Mesenchymal stem cell (in vitro differentiated cells and primary cell): ENCODE measurements at regions not wholly inside any gene's neighbourhood (a gene's known extent, or its start where the extent isn't known, plus 50 kb on each side); places are given as distances from the start of the nearest gene placed in this dataset.

ENCODE experiments used
- DNase-seq: peaks from one replicate; pipeline ENCODE4 v3.0.0-alpha.2; 2013
- H2AFZ ChIP-seq: one replicate; pipeline ENCODE4 v1.6.1; 2013; ENCODE audit warnings: low read depth, mild to moderate bottlenecking, control low read depth, inconsistent platforms, low read length, moderate library complexity
- H2AK5ac ChIP-seq: 2 replicates; pipeline ENCODE4 v1.6.1; 2013; ENCODE audit warnings: low read length, moderate library complexity, mild to moderate bottlenecking, inconsistent platforms; ENCODE audit not compliant: severe bottlenecking
- H2BK120ac ChIP-seq: one replicate; pipeline ENCODE4 v1.6.1; 2013; ENCODE audit warnings: low read depth, mild to moderate bottlenecking, inconsistent platforms, low read length, moderate library complexity
- H2BK12ac ChIP-seq, 2 experiments: one replicate each; pipeline ENCODE4 v1.6.1; 2013; ENCODE audit warnings: inconsistent platforms in 2 of 2, low read length in 2 of 2, mild to moderate bottlenecking in 2 of 2, moderate library complexity in 2 of 2, control low read depth in 1 of 2
- H2BK15ac ChIP-seq: one replicate; pipeline ENCODE4 v1.6.1; 2013; ENCODE audit warnings: mild to moderate bottlenecking, low read depth, inconsistent platforms; ENCODE audit not compliant: poor library complexity, severe bottlenecking
- H2BK5ac ChIP-seq: 2 replicates; pipeline ENCODE4 v1.6.1; 2013; ENCODE audit warnings: low read depth, mild to moderate bottlenecking, low read length, control low read depth, inconsistent platforms; ENCODE audit not compliant: poor library complexity, severe bottlenecking
- H3K14ac ChIP-seq, 2 experiments: one replicate each; pipeline ENCODE4 v1.6.1; 2013; ENCODE audit warnings: inconsistent platforms in 2 of 2, low read length in 2 of 2, control low read depth in 1 of 2, mild to moderate bottlenecking in 1 of 2, moderate library complexity in 1 of 2
- H3K18ac ChIP-seq, 2 experiments: one replicate each; pipeline ENCODE4 v1.6.1; 2013; ENCODE audit warnings: inconsistent platforms in 2 of 2, low read length in 2 of 2, control low read depth in 1 of 2, low read depth in 1 of 2, mild to moderate bottlenecking in 1 of 2
- H3K23ac ChIP-seq, 2 experiments: one replicate each; pipeline ENCODE4 v1.6.1; 2013; ENCODE audit warnings: inconsistent platforms in 2 of 2, low read length in 2 of 2, mild to moderate bottlenecking in 2 of 2, moderate library complexity in 2 of 2, control low read depth in 1 of 2
- H3K27ac ChIP-seq: 2 replicates; pipeline ENCODE4 v1.5.1; 2013; ENCODE audit warnings: mild to moderate bottlenecking, moderate library complexity, low read length, control low read depth, inconsistent platforms; ENCODE audit not compliant: poor library complexity, severe bottlenecking
- H3K27me3 ChIP-seq, 2 experiments: 2 replicates each; pipeline versions ENCODE4 v1.6.1 to v1.7.0; 2013; ENCODE audit warnings: low read length in 2 of 2, mild to moderate bottlenecking in 2 of 2, moderate library complexity in 2 of 2, control low read depth in 1 of 2, inconsistent platforms in 1 of 2; ENCODE audit not compliant: control insufficient read depth in 1 of 2, insufficient read depth in 1 of 2
- H3K36me3 ChIP-seq, 2 experiments: 2 replicates each; pipeline versions ENCODE4 v1.6.1 to v1.7.0; 2013; ENCODE audit warnings: low read length in 2 of 2, control low read depth in 1 of 2, inconsistent platforms in 1 of 2, low read depth in 1 of 2, mild to moderate bottlenecking in 1 of 2; ENCODE audit not compliant: insufficient read depth in 2 of 2, control insufficient read depth in 1 of 2
- H3K4ac ChIP-seq, 2 experiments: one replicate each; pipeline ENCODE4 v1.6.1; 2013; ENCODE audit warnings: inconsistent platforms in 2 of 2, low read length in 2 of 2, mild to moderate bottlenecking in 2 of 2, moderate library complexity in 2 of 2, control low read depth in 1 of 2, low read depth in 1 of 2
- H3K4me1 ChIP-seq: 2 replicates; pipeline ENCODE4 v1.6.1; 2013; ENCODE audit warnings: low read depth, low read length, control low read depth; ENCODE audit not compliant: control insufficient read depth, insufficient read depth
- H3K4me2 ChIP-seq: 2 replicates; pipeline ENCODE4 v1.6.1; 2013; ENCODE audit warnings: low read length, mild to moderate bottlenecking, inconsistent platforms; ENCODE audit not compliant: poor library complexity, severe bottlenecking
- H3K4me3 ChIP-seq, 2 experiments: 2 replicates each; pipeline versions ENCODE4 v1.5.1 to v1.7.0; 2013; ENCODE audit warnings: low read length in 2 of 2, mild to moderate bottlenecking in 2 of 2, control low read depth in 1 of 2, low read depth in 1 of 2; ENCODE audit not compliant: insufficient read depth in 1 of 2
- H3K79me1 ChIP-seq: replicated peaks from 2 replicates; pipeline ENCODE4 v1.6.1; 2013; ENCODE audit warnings: mild to moderate bottlenecking, control low read depth, low read length, inconsistent platforms; ENCODE audit not compliant: poor library complexity, severe bottlenecking
- H3K9ac ChIP-seq: 2 replicates; pipeline ENCODE4 v1.7.0; 2013; ENCODE audit warnings: mild to moderate bottlenecking, low read length, moderate library complexity
- H3K9me3 ChIP-seq: 2 replicates; pipeline ENCODE4 v1.7.0; 2013; ENCODE audit warnings: mild to moderate bottlenecking, low read length; ENCODE audit not compliant: control insufficient read depth
- H4K8ac ChIP-seq: one replicate; pipeline ENCODE4 v1.6.1; 2013; ENCODE audit warnings: inconsistent platforms, mild to moderate bottlenecking, low read length, moderate library complexity
- H4K91ac ChIP-seq: one replicate; pipeline ENCODE4 v1.6.1; 2013; ENCODE audit warnings: mild to moderate bottlenecking, low read length, inconsistent platforms
- WGBS: methylation state at CpG from one replicate; pipeline ENCODE4 v1.1.7; 2013; ENCODE audit warnings: mixed read lengths; 5-methylcytosine and 5-hydroxymethylcytosine counted together

DNA sequence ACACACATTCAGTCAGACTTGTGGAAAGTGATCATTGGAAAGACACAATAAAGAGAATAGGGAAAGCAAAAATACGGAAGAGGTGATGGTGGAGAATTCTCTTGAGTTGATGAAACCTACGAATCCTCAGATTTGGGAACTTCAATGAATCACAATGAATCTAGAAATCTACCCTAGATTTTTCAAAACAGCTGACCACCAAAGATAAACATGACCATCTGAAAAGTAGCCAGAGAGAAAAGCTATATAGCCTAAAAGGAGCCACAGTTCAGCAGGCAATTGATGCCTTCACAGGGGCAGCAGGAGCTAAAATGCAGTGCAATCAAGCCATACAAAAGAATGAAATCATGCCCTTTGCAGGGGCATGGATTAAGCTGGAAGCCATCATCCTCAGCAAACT is 170.6 kb upstream of the RUNX1 start:
- Histone ChIP-seq H2AK5ac (no peak overlapping the region), H3K23ac (no peak overlapping the region), H3K36me3 (no peaks in the 10 kb centered on the region), H3K27ac (no peak overlapping the region), H3K4me1 (peaks cover 5% of the 10 kb centered on the region), H3K14ac (peak overlapping the region in 1 of 2 experiments; percentile 66), H3K18ac (peak overlapping the region in 1 of 2 experiments; percentile 48), H4K8ac (no peak overlapping the region), H2AFZ (no peak overlapping the region), H2BK15ac (no peak overlapping the region), H2BK120ac (no peak overlapping the region), H2BK5ac (no peak overlapping the region), H3K9me3 (no peaks in the 10 kb centered on the region), H2BK12ac (no peak overlapping the region), H3K4me2 (no peak overlapping the region), H3K4ac (no peak overlapping the region), H3K9ac (no peak overlapping the region), H3K4me3 (no peak overlapping the region), H3K79me1 (no peaks in the 10 kb centered on the region), H3K27me3 (no peaks in the 10 kb centered on the region), H4K91ac (no peak overlapping the region)
- 100% methylated on average over 2 of the region's 2 CpGs for WGBS
- no peak for DNase-seq

DNA sequence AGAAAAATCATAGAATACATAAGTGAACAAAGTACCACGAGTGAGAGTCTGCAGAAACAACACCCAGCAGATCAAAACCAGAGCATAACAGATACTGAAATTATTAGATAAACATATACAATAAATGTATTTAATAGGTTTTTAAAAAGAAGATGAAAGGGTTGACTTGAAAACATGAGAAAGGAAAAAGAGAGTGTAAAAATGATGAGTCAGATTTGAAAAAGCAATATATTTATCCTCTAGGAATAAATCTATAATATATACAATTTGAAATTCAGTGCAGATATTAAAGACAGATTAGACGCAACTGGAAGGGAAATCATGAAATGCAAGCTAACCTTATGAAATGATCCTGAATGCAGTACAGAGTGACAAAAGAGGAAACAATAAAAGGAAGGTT is 170.2 kb upstream of the RUNX1 start:
- Histone ChIP-seq H2BK12ac (no peak overlapping the region), H4K8ac (no peak overlapping the region), H3K9ac (no peak overlapping the region), H3K9me3 (no peaks in the 10 kb centered on the region), H2BK120ac (no peak overlapping the region), H3K4ac (no peak overlapping the region), H2AFZ (no peak overlapping the region), H3K14ac (no peak overlapping the region), H3K27me3 (no peaks in the 10 kb centered on the region), H2AK5ac (no peak overlapping the region), H3K36me3 (no peaks in the 10 kb centered on the region), H4K91ac (no peak overlapping the region), H3K4me2 (no peak overlapping the region), H2BK15ac (no peak overlapping the region), H3K4me1 (peaks cover 5% of the 10 kb centered on the region), H3K27ac (no peak overlapping the region), H3K4me3 (no peak overlapping the region), H3K18ac (no peak overlapping the region), H3K23ac (no peak overlapping the region), H2BK5ac (no peak overlapping the region), H3K79me1 (no peaks in the 10 kb centered on the region)
- DNase-seq: no peak
- WGBS: 59% methylated on average over 1 of the region's 2 CpGs

DNA sequence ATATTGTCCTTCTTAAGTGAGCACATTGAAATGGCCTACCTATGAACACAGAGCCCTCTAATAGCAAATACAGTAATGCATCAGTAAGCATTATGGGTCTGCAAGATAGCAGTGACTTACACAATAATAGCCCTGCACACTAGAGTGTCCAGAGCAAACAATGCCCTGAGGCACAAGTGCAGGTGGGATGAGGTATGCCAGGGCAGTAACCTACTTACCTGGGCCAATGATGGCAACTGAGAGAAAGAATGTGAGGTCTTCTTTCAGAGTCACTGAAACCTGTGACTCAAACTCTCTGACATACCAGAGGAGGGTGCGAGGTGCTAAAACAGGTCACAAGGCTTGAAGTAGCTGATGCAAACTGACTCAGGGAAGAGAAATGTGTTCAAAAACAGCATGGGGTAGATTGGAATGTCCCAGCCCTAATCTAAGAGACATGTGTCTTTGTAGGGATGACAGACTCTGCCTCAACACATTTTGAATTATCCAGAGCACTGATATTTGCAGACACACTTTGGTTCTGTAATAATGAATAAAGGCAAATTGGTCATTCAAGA is 168.5 kb upstream of the RUNX1 start:
- Histone ChIP-seq H3K9me3 (no peaks in the 10 kb centered on the region), H2BK120ac (no peak overlapping the region), H3K27ac (peak overlapping the region; percentile 38), H3K4ac (peak overlapping the region in 1 of 2 experiments; percentile 45), H3K14ac (no peak overlapping the region), H2AK5ac (no peak overlapping the region), H3K23ac (no peak overlapping the region), H3K9ac (no peak overlapping the region), H3K4me1 (peaks cover 5% of the 10 kb centered on the region), H2BK5ac (no peak overlapping the region), H3K27me3 (no peaks in the 10 kb centered on the region), H4K8ac (no peak overlapping the region), H3K4me3 (no peak overlapping the region), H2AFZ (no peak overlapping the region), H3K79me1 (no peaks in the 10 kb centered on the region), H3K36me3 (no peaks in the 10 kb centered on the region), H2BK12ac (peak overlapping the region; percentile 3 to 6), H3K4me2 (peak overlapping the region; percentile 3), H3K18ac (peak overlapping the region in 1 of 2 experiments; percentile 68), H2BK15ac (no peak overlapping the region), H4K91ac (no peak overlapping the region)
- DNase-seq: peak; percentile 65
- WGBS: 21% methylated on average over 1 of the region's 1 CpG

DNA sequence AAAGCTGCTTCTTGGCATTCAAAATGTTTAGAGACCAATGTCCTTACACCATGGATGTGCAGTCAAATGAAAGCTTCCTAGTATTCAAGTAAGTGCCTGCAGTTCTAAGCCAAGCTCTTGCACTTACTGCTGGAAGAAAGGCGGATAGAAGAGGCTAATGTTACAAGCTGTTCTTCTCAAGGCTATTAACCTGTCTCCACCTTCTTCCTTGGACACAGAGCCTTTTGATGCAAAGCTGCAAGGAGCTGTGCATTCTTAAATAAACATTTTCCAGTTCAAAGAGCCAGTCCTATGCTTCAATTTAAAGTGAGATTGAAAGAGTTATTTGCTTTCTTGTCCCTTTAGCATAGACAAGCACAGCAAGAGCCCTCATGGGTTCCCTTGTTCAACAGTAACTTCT is 167.9 kb upstream of the RUNX1 start:
- DNase-seq: no peak
- peak overlapping the region; percentile 83 for H2AK5ac ChIP-seq
- no peak overlapping the region for H2AFZ ChIP-seq
- no peak overlapping the region for H2BK120ac ChIP-seq
- no peak overlapping the region for H3K4me3 ChIP-seq
- H3K79me1 ChIP-seq: no peaks in the 10 kb centered on the region
- peaks cover 5% of the 10 kb centered on the region for H3K4me1 ChIP-seq
- H3K36me3 ChIP-seq: no peaks in the 10 kb centered on the region
- H3K4ac ChIP-seq: no peak overlapping the region
- no peak overlapping the region for H4K91ac ChIP-seq
- no peak overlapping the region for H3K9ac ChIP-seq
- H3K27me3 ChIP-seq: no peaks in the 10 kb centered on the region
- no peak overlapping the region for H3K23ac ChIP-seq
- peak overlapping the region in 1 of 2 experiments; percentile 17 for H3K18ac ChIP-seq
- H2BK15ac ChIP-seq: no peak overlapping the region
- no peak overlapping the region for H4K8ac ChIP-seq
- peak overlapping the region; percentile 38 for H3K27ac ChIP-seq
- WGBS: 80% methylated on average over 1 of the region's 1 CpG
- no peak overlapping the region for H2BK12ac ChIP-seq
- no peak overlapping the region for H3K14ac ChIP-seq
- H3K4me2 ChIP-seq: no peak overlapping the region
- no peak overlapping the region for H2BK5ac ChIP-seq
- no peaks in the 10 kb centered on the region for H3K9me3 ChIP-seq
